ENCODE measurements at regions not wholly inside any gene's neighbourhood (a gene's known extent, or its start where the extent isn't known, plus 50 kb on each side); places are given as distances from the start of the nearest gene placed in this dataset.

GRCh38 chr6:120853489-120853888 lies 480.8 kb downstream of the TBC1D32 start:
- Mint-ChIP-seq H3K27ac (no peak overlapping the region), H3K4me3 (no peak overlapping the region), H3K4me1 (no peaks in the 10 kb centered on the region), H3K36me3 (ENCODE audit: low read depth) (no peaks in the 10 kb centered on the region), H3K27me3 (no peaks in the 10 kb centered on the region)
- ATAC-seq = no peak
- H3K9me3 ChIP-seq (ENCODE audit: control insufficient read depth, low read length, poor library complexity, severe bottlenecking) = no peaks in the 10 kb centered on the region
- DNase-seq = no peak

GRCh38 chr6:120852293-120852849 lies 481.9 kb downstream of the TBC1D32 start:
- no peak for DNase-seq
- Mint-ChIP-seq H3K27ac (no peak overlapping the region), H3K4me1 (no peaks in the 10 kb centered on the region), H3K36me3 (ENCODE audit: low read depth) (no peaks in the 10 kb centered on the region), H3K4me3 (no peak overlapping the region), H3K27me3 (no peaks in the 10 kb centered on the region)
- no peaks in the 10 kb centered on the region for H3K9me3 ChIP-seq (ENCODE audit: control insufficient read depth, low read length, poor library complexity, severe bottlenecking)
- ATAC-seq = no peak

GRCh38 chr6:120826253-120826652 lies 508.0 kb downstream of the TBC1D32 start:
- no peak for DNase-seq
- no peaks in the 10 kb centered on the region for H3K4me1 Mint-ChIP-seq
- no peaks in the 10 kb centered on the region for H3K36me3 Mint-ChIP-seq (ENCODE audit: low read depth)

GRCh38 chr6:120816794-120817193 lies 517.5 kb downstream of the TBC1D32 start:
- Mint-ChIP-seq H3K4me1 (no peaks in the 10 kb centered on the region), H3K27me3 (no peaks in the 10 kb centered on the region), H3K4me3 (no peak overlapping the region), H3K36me3 (ENCODE audit: low read depth) (no peaks in the 10 kb centered on the region), H3K27ac (no peak overlapping the region)
- H3K9me3 ChIP-seq (ENCODE audit: control insufficient read depth, low read length, poor library complexity, severe bottlenecking) = no peaks in the 10 kb centered on the region
- DNase-seq = no peak
- ATAC-seq = no peak

More at GRCh38 chr6:120826253-120826652, 508.0 kb downstream of the TBC1D32 start:
- no peaks in the 10 kb centered on the region for H3K27me3 Mint-ChIP-seq
- no peaks in the 10 kb centered on the region for H3K9me3 ChIP-seq (ENCODE audit: control insufficient read depth, low read length, poor library complexity, severe bottlenecking)
- H3K4me3 Mint-ChIP-seq = no peak overlapping the region
- ATAC-seq = no peak
- H3K27ac Mint-ChIP-seq = no peak overlapping the region

GRCh38 chr6:120805276-120805675 lies 529.0 kb downstream of the TBC1D32 start:
- Mint-ChIP-seq H3K4me1 (no peaks in the 10 kb centered on the region), H3K27me3 (no peaks in the 10 kb centered on the region), H3K27ac (no peak overlapping the region), H3K4me3 (no peak overlapping the region), H3K36me3 (ENCODE audit: low read depth) (no peaks in the 10 kb centered on the region)
- no peak for ATAC-seq
- H3K9me3 ChIP-seq (ENCODE audit: control insufficient read depth, low read length, poor library complexity, severe bottlenecking) = no peaks in the 10 kb centered on the region
- no peak for DNase-seq

GRCh38 chr6:120804612-120805011 lies 529.7 kb downstream of the TBC1D32 start:
- Mint-ChIP-seq H3K27ac (no peak overlapping the region), H3K27me3 (no peaks in the 10 kb centered on the region), H3K4me3 (no peak overlapping the region), H3K4me1 (no peaks in the 10 kb centered on the region), H3K36me3 (ENCODE audit: low read depth) (no peaks in the 10 kb centered on the region)
- ATAC-seq (no peak), DNase-seq (no peak)
- no peaks in the 10 kb centered on the region for H3K9me3 ChIP-seq (ENCODE audit: control insufficient read depth, low read length, poor library complexity, severe bottlenecking)

GRCh38 chr6:120786682-120787081 lies 547.6 kb downstream of the TBC1D32 start:
- ATAC-seq = no peak
- H3K36me3 Mint-ChIP-seq (ENCODE audit: low read depth) = no peaks in the 10 kb centered on the region
- no peak for DNase-seq
- no peaks in the 10 kb centered on the region for H3K4me1 Mint-ChIP-seq
- no peaks in the 10 kb centered on the region for H3K9me3 ChIP-seq (ENCODE audit: control insufficient read depth, low read length, poor library complexity, severe bottlenecking)
- H3K27me3 Mint-ChIP-seq = no peaks in the 10 kb centered on the region
- no peak overlapping the region for H3K4me3 Mint-ChIP-seq
- H3K27ac Mint-ChIP-seq = no peak overlapping the region

GRCh38 chr6:120786256-120786655 lies 548.0 kb downstream of the TBC1D32 start:
- DNase-seq = no peak
- H3K9me3 ChIP-seq (ENCODE audit: control insufficient read depth, low read length, poor library complexity, severe bottlenecking) = no peaks in the 10 kb centered on the region
- no peaks in the 10 kb centered on the region for H3K27me3 Mint-ChIP-seq
- H3K27ac Mint-ChIP-seq = no peak overlapping the region
- ATAC-seq = no peak
- H3K36me3 Mint-ChIP-seq (ENCODE audit: low read depth) = no peaks in the 10 kb centered on the region
- no peak overlapping the region for H3K4me3 Mint-ChIP-seq
- H3K4me1 Mint-ChIP-seq = no peaks in the 10 kb centered on the region

- no peaks in the 10 kb centered on the region for H3K36me3 Mint-ChIP-seq (ENCODE audit: low read depth)
- H3K4me3 Mint-ChIP-seq = no peak overlapping the region
- ATAC-seq (no peak), DNase-seq (no peak)
- no peaks in the 10 kb centered on the region for H3K9me3 ChIP-seq (ENCODE audit: control insufficient read depth, low read length, poor library complexity, severe bottlenecking)
- H3K27ac Mint-ChIP-seq = no peak overlapping the region
- no peaks in the 10 kb centered on the region for H3K27me3 Mint-ChIP-seq
- H3K4me1 Mint-ChIP-seq = no peaks in the 10 kb centered on the region
Measured at GRCh38 chr6:120785459-120786086, 548.7 kb downstream of the TBC1D32 start.

- Mint-ChIP-seq H3K36me3 (ENCODE audit: low read depth) (no peaks in the 10 kb centered on the region), H3K4me3 (no peak overlapping the region), H3K27me3 (no peaks in the 10 kb centered on the region), H3K4me1 (no peaks in the 10 kb centered on the region), H3K27ac (no peak overlapping the region)
- no peaks in the 10 kb centered on the region for H3K9me3 ChIP-seq (ENCODE audit: control insufficient read depth, low read length, poor library complexity, severe bottlenecking)
- ATAC-seq (no peak), DNase-seq (no peak)
Measured at GRCh38 chr6:120779441-120779840, 554.8 kb downstream of the TBC1D32 start.

- no peak for ATAC-seq
- Mint-ChIP-seq H3K4me1 (no peaks in the 10 kb centered on the region), H3K27me3 (no peaks in the 10 kb centered on the region), H3K36me3 (ENCODE audit: low read depth) (no peaks in the 10 kb centered on the region), H3K4me3 (no peak overlapping the region), H3K27ac (no peak overlapping the region)
- H3K9me3 ChIP-seq (ENCODE audit: control insufficient read depth, low read length, poor library complexity, severe bottlenecking) = no peaks in the 10 kb centered on the region
- DNase-seq = no peak
Measured at GRCh38 chr6:120775698-120776097, 558.6 kb downstream of the TBC1D32 start.

GRCh38 chr6:120774275-120774674 lies 560.0 kb downstream of the TBC1D32 start:
- no peaks in the 10 kb centered on the region for H3K36me3 Mint-ChIP-seq (ENCODE audit: low read depth)
- no peaks in the 10 kb centered on the region for H3K4me1 Mint-ChIP-seq
- no peaks in the 10 kb centered on the region for H3K9me3 ChIP-seq (ENCODE audit: control insufficient read depth, low read length, poor library complexity, severe bottlenecking)
- ATAC-seq (no peak), DNase-seq (no peak)
- no peak overlapping the region for H3K27ac Mint-ChIP-seq
- no peak overlapping the region for H3K4me3 Mint-ChIP-seq
- H3K27me3 Mint-ChIP-seq = no peaks in the 10 kb centered on the region

- H3K9me3 ChIP-seq (ENCODE audit: control insufficient read depth, low read length, poor library complexity, severe bottlenecking) = no peaks in the 10 kb centered on the region
- Mint-ChIP-seq H3K4me1 (no peaks in the 10 kb centered on the region), H3K27me3 (no peaks in the 10 kb centered on the region), H3K36me3 (ENCODE audit: low read depth) (no peaks in the 10 kb centered on the region), H3K4me3 (no peak overlapping the region), H3K27ac (no peak overlapping the region)
- DNase-seq = no peak
- ATAC-seq = no peak
Measured at GRCh38 chr6:120771019-120771418, 563.3 kb downstream of the TBC1D32 start.

- H3K36me3 Mint-ChIP-seq (ENCODE audit: low read depth) = no peaks in the 10 kb centered on the region
- ATAC-seq = no peak
Measured at GRCh38 chr6:120764312-120764711, 570.0 kb downstream of the TBC1D32 start.

More at GRCh38 chr6:120764312-120764711, 570.0 kb downstream of the TBC1D32 start:
- no peak overlapping the region for H3K27ac Mint-ChIP-seq
- H3K4me3 Mint-ChIP-seq = no peak overlapping the region
- no peak for DNase-seq
- no peaks in the 10 kb centered on the region for H3K4me1 Mint-ChIP-seq
- H3K27me3 Mint-ChIP-seq = no peaks in the 10 kb centered on the region
- H3K9me3 ChIP-seq (ENCODE audit: control insufficient read depth, low read length, poor library complexity, severe bottlenecking) = no peaks in the 10 kb centered on the region

All from T-helper 17 cell (primary cell).